ENCODE measurements at regions not wholly inside any gene's neighbourhood (a gene's known extent, or its start where the extent isn't known, plus 50 kb on each side); places are given as distances from the start of the nearest gene placed in this dataset.
"Not testable (repeated sequence)": the region's sequence is repeated elsewhere in the genome, so short reads cannot be mapped to it uniquely, and the experiment has no call there.

- TF ChIP-seq MXI1 (conservative IDR thresholded peaks at IDR 0.05; ENCODE audit: poor library complexity, severe bottlenecking) (no peak), REST (IDR thresholded peaks at IDR 0.05; ENCODE audit: borderline replicate concordance) (no peak), CTCF (IDR thresholded peaks at IDR 0.05; ENCODE audit: poor library complexity, severe bottlenecking) (no peak), EZH2 (IDR thresholded peaks at IDR 0.05; ENCODE audit: borderline replicate concordance, insufficient read depth, low read length, poor library complexity, severe bottlenecking) (no peak), POLR2AphosphoS5 (IDR thresholded peaks at IDR 0.05) (no peak), RAD21 (conservative IDR thresholded peaks at IDR 0.05) (no peak), SMC3 (conservative IDR thresholded peaks at IDR 0.05; ENCODE audit: poor library complexity) (no peak), TAF1 (IDR thresholded peaks at IDR 0.05; ENCODE audit: low read depth) (no peak), EP300 (conservative IDR thresholded peaks at IDR 0.05; ENCODE audit: poor library complexity, severe bottlenecking) (no peak)
- no peaks in the 10 kb centered on the region for H3K27me3 ChIP-seq (ENCODE audit: insufficient read depth, low read depth, low read length)
- H3F3A ChIP-seq (ENCODE audit: insufficient read depth, low read length, poor library complexity, severe bottlenecking) = no peaks in the 10 kb centered on the region
- H4K20me1 ChIP-seq (ENCODE audit: insufficient read depth) = no peaks in the 10 kb centered on the region
- no peaks in the 10 kb centered on the region for H3K36me3 ChIP-seq (ENCODE audit: insufficient read depth, low read length)
- H3K9me2 ChIP-seq (ENCODE audit: insufficient read depth, low read length) = no peaks in the 10 kb centered on the region
- H3K4me2 ChIP-seq (ENCODE audit: low read length) = no peak overlapping the region
- H3K4me3 ChIP-seq (ENCODE audit: low read length) = no peak overlapping the region
- no peak overlapping the region for H2AFZ ChIP-seq (ENCODE audit: low read depth, low read length)
- H3K27ac ChIP-seq (ENCODE audit: low read length) = no peak overlapping the region
- no peaks in the 10 kb centered on the region for H3K9me3 ChIP-seq (ENCODE audit: low read length)
- no peaks in the 10 kb centered on the region for H3K79me2 ChIP-seq (replicated peaks; ENCODE audit: insufficient read depth, low read length)
- H3K9ac ChIP-seq (ENCODE audit: low read length) = no peak overlapping the region
Measured at GRCh38 chr5:98016771-98017170, 756.7 kb upstream of the RGMB start.

- not testable (repeated sequence) for H3K9me2 ChIP-seq (ENCODE audit: insufficient read depth, low read length); H3K9ac ChIP-seq (ENCODE audit: low read length); H3K4me3 ChIP-seq (ENCODE audit: low read length); H3K36me3 ChIP-seq (ENCODE audit: insufficient read depth, low read length); H3K9me3 ChIP-seq (ENCODE audit: low read length); H3K79me2 ChIP-seq (replicated peaks; ENCODE audit: insufficient read depth, low read length); H3K27me3 ChIP-seq (ENCODE audit: insufficient read depth, low read depth, low read length); H4K20me1 ChIP-seq (ENCODE audit: insufficient read depth); H2AFZ ChIP-seq (ENCODE audit: low read depth, low read length); H3K4me2 ChIP-seq (ENCODE audit: low read length); H3K27ac ChIP-seq (ENCODE audit: low read length); H3F3A ChIP-seq (ENCODE audit: insufficient read depth, low read length, poor library complexity, severe bottlenecking)
Measured at GRCh38 chr5:98030273-98030672, 743.2 kb upstream of the RGMB start.

- H3K4me2 ChIP-seq (ENCODE audit: low read length); H2AFZ ChIP-seq (ENCODE audit: low read depth, low read length); H3K4me3 ChIP-seq (ENCODE audit: low read length); H3K27me3 ChIP-seq (ENCODE audit: insufficient read depth, low read depth, low read length); H3K9me3 ChIP-seq (ENCODE audit: low read length); H3K9ac ChIP-seq (ENCODE audit: low read length); H3K79me2 ChIP-seq (replicated peaks; ENCODE audit: insufficient read depth, low read length); H4K20me1 ChIP-seq (ENCODE audit: insufficient read depth); H3K36me3 ChIP-seq (ENCODE audit: insufficient read depth, low read length); H3K9me2 ChIP-seq (ENCODE audit: insufficient read depth, low read length); H3F3A ChIP-seq (ENCODE audit: insufficient read depth, low read length, poor library complexity, severe bottlenecking); H3K27ac ChIP-seq (ENCODE audit: low read length): not testable (repeated sequence)
Measured at GRCh38 chr5:98031036-98031435, 742.4 kb upstream of the RGMB start.
